ENCODE measurements at regions not wholly inside any gene's neighbourhood (a gene's known extent, or its start where the extent isn't known, plus 50 kb on each side); places are given as distances from the start of the nearest gene placed in this dataset.

DNA sequence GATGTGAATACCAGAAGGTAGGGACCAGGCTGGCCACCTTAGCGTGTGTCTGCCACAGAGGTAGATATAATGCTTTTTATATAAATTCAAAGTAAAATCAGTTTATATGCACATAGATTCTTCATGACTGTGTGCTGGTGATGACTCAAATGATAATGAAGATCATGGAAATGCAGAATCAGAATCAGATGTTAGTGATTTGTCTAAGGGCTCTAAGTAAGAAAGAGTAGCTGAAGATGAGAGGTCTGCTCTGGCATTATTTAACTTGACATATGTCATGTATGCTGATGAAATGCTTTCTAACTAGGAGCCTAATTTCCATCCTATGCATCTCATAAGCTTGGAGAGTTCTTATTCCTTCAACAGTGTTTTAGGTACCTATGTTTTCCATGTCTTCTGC, 50.3 kb upstream of the DPH6 start:
- DNase-seq (ENCODE audit: low spot score) = no peak

GRCh38 chr15:35602836-35603235, 56.9 kb upstream of the DPH6 start:
- no peak for DNase-seq (ENCODE audit: low spot score)

DNA sequence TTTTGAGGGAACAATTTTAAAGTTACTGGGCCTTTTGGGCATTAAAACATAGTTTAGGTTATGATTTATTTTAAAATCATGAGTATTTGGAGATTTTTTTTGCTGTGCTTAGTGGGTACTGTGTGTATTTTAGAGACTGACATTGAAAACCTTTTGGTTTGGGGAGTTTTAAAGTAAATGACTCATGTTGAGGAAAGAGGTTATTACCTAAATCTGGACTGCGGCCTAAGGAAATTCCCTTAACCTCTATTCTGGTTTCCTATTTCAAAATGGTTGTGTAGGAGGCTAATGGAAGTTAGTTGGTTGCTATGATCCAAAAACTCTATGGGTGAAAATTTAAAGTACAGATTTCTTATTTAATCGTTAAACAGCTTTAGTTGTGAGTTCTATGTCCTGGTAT, 57.3 kb upstream of the DPH6 start:
- no peak for DNase-seq (ENCODE audit: low spot score)

DNA sequence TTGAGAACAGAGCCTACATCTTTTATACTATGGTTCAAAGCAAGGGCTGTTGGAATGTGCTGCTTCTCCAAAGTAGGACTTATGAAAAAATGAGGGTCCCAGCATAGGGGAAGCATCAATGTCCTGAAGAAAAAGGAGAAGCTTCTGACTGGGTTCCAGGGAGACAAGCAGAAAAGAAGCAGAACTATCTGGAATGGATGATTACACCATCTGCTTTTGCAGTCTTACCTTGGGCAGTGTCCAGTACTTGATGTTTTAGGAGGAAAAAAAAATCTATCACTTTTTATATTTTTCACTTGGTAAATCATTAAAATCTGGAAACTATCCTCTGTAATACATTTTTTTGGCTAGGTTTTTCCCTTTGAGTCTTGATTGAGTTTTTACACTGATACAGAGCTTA, 57.9 kb upstream of the DPH6 start:
- DNase-seq (ENCODE audit: low spot score) = no peak

GRCh38 chr15:35605764-35606449, 59.9 kb upstream of the DPH6 start:
- no peak for DNase-seq (ENCODE audit: low spot score)

GRCh38 chr15:35606450-35606779, 60.5 kb upstream of the DPH6 start:
- no peak for DNase-seq (ENCODE audit: low spot score)

DNA sequence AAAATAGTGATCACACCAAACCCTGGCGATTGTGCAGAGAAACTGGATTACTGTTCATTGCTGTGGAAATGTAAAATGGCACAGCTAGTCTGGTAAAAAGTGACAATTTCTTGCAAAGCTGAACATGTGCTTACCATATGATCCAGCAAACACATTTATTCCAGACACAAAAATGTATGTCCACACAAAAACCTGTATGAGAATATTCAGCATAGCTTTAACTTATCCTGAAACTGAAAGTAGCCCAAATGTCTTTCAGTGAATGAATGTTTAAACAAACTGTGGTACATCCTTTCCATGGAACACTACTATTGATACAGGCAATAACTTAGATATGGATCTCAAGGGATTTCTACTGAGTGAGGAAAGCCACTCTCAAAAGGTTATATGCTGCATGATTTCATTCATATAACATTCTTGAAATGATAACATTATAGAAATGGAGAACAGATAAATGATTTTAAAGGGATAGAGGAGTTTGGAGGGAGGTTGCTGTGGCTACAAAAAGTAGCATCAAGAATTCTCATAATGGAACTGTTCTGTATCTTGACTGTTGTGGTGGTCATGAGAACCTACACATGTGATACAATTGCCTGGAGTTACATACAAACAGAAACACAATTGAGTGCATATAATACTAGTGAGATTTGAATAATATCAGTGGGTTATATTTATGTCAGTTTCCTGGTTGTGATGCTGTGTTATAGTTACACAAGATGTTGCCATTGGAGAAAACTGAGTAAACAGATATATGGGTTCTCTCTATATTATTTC, 70.7 kb upstream of the DPH6 start:
- DNase-seq (ENCODE audit: low spot score) = no peak

- no peak for DNase-seq (ENCODE audit: low spot score)
These were observed 72.6 kb upstream of the DPH6 start for GRCh38 chr15:35618260-35619188.

DNA sequence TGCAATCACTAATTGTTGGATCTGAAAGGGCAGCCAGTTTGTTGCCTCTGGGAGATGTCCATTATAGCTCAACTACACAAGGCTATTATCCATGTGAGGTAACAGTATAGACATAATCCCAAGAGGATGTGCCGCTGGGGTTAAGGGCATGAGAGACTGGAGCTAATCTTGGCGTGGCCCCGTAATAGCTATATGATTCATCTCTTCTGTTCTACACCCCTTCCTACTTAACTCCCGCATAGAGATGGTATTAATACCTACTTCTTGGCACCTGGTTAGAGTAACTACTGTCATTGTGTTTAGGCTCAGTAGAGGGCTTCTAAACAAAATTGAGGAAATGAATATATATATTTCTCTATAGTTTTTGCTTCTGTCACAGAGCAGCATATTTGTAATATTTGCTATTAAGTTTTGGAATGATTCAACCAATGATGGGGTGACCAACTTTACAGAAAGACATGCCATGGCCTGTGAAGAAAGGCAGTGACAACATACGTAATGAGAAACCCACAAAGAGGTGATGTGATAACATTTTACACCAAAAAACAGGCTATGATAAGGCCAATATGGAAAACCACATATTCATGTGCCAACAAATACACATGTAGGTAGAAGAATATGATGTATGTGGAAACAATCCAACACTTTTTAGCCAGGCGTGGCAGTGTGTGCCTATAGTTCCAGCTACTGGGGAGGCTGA, 76.8 kb upstream of the DPH6 start:
- DNase-seq (ENCODE audit: low spot score) = no peak

GRCh38 chr15:35624881-35625280, 78.9 kb upstream of the DPH6 start:
- DNase-seq (ENCODE audit: low spot score) = no peak

DNA sequence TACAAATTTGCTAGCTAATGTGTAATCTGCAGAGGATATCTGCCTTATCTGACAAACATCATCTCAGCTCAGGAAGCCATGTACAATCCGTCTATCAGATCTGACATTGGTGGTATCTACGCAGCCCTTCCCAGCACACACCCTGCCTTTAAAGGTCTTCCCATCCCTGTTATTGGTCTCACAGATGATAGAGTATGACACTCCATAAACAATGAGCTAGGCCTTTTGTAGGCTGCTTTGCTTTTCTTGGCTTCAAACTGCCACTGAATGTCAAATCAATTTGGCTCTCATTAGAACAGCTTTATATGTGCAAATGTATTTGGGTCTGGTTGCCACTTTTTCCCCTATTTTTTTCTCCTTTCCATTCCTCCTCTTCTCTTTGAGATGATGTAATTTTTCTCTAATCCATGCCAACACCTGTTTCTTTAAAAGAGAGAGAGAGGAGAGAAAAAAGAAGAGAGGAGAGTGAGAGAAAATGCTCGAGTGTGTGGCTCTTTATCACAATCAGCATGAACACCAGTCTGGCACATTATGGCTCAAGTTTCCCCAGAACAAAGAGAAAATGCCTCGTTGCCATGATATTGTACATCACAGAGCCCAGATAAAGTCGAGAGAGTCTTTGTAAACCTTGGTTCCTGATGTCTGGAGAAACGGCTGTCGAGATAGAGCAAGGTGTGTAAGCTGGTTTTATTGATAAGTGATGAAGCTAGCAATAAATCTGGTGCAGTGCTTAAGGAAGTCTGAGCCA, 80.8 kb upstream of the DPH6 start:
- DNase-seq (ENCODE audit: low spot score) = no peak

DNA sequence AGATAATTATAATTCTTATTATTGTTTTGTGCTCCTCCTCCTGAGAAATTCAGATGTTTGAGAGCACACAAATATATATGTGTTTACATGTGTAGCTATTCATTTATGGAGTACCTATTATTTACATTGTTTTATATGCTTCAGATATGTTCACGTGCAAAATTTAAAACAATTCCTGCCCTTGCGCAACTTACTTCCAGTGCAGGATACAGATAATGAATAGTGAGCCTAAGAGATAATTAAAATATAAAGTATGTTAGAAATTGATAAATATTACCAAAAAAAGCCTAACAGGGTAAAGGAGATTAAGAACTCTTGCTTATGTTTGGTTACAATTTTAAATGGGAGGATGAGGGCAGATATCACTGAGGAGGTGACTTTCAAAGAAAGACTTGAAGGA, 81.7 kb upstream of the DPH6 start:
- no peak for DNase-seq (ENCODE audit: low spot score)

GRCh38 chr15:35629766-35630165, 83.8 kb upstream of the DPH6 start:
- no peak for DNase-seq (ENCODE audit: low spot score)

DNA sequence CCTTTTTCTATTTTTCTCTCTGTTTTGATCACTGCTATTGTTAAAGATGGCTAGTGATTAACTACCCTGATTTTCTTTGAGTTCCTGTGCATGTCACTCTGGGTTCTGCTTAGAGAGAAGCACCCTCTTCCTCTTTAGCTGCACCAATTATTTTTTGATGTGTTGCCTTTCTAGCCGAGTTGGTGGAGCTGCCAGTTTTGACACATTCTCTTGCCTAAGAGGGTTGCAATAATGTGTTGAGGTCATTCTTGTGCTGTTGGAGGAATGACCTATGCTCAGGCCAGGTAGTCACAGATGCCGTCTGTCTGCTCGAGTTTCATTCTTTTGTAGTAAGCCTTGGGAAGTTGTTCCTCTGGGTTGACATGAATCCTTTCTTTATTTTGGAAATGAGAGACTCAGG, 84.6 kb upstream of the DPH6 start:
- DNase-seq (ENCODE audit: low spot score) = no peak

DNA sequence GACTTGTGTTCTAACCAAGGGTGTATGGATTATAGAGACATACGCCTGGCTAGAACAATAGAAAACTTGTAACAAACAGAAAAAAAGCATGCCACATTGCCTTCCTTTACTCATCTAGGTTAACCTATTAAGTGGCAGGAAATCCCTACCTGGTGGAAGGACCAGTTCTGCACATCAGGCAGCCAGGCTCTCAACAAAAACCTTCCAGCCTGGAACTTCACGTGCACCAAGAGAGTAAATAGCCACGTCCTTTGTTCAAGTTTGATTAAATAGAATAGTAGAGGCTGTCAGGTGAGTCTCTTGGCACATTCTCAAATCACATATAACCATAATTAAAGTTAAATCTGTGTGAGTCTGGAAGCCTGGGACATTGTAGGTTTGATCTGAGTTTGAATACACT, 85.0 kb upstream of the DPH6 start:
- DNase-seq (ENCODE audit: low spot score) = no peak

DNA sequence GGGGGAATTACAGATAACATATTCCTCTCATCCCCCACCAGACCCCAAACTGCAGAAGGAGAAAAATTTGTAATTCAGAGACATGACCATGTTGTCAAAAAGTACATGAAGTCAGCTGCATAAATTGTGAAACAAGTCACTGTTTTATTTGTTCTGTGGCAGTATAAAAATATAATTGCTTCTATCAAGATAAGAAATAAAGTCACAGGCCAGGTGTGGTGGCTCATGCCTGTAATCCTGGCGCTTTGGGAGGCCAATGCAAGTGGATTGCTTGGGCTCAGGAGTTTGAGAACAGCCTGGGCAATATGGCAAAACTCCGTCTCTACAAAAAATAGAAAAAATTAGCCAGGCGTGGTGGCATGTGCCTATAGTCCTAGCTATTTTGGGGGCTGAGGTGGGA, 87.7 kb upstream of the DPH6 start:
- no peak for DNase-seq (ENCODE audit: low spot score)

DNA sequence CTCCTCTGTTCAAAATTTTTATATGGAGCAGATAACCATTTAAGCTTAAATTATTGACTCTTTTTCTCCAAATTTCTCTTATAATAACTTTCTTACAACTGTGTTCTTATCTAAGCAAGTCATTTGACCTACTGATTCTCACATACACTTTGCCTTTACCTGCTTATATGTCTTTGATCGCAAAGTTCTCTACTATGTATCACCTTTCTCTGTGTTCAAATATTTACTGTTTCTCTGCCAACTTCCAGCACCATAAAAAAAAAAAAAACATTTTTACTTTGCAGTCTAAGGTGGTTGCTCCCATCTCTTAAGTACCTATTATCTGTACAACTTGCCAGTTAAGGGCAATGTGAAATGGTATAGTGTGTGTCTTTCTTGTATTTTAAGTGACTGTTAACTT, 100.8 kb upstream of the DPH6 start:
- no peak for DNase-seq (ENCODE audit: low spot score)

DNA sequence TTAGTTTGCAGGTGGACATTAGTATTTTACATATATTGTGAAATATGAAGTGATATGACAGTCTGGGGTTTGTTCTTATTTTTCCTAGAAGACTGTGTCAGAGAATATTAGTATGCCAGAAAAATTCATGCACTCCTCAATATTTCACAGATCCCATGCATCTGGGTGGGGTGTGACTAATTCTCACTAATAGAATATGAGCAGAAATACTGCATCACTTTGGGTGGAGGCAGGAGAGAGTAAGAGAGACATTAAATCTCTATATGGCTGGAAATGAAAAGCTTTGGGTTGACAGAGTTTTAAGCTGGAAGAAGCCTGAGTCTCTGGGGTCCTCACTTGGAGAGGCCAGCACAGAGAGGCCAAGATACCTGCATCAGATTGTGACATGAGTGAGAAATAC, 101.3 kb upstream of the DPH6 start:
- DNase-seq (ENCODE audit: low spot score) = no peak

DNA sequence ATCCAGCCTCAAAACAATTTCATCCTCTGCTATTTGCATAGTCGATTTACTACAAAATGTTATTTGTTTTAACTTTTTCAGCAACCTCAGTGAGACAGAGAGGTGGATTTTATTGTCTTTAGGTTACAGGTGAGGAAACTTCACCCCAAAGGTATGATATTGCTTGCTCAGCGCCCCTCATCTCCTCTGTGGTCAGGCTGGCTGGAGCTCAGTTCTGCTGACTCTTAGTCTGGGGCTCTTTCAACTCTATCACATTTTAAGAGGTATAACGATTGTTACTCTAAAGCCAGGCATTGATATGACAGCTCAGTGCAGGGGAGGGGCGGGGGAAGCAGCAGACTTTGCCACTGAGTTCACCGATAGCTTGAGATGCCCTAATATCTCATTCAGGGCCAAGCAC, 103.0 kb upstream of the DPH6 start:
- DNase-seq (ENCODE audit: low spot score) = no peak

DNA sequence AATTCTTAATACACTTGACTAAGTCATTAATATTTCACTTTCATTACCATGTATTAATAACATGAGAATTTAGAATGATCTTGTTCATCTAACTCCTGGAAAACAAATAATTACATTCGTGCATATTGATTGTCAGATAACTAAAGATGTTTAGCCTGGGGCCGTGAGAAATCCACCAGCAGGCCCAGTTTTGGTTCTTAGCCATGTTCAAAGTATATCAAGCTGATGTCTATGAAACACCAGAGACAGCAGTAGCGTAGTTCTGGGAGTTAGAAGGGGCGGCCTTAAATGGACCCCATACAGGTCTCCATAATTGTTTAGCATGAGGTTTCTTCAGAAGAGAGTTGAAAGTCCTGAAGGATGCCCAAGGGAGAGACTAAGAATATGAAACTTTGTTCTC, 103.6 kb upstream of the DPH6 start:
- no peak for DNase-seq (ENCODE audit: low spot score)

DNA sequence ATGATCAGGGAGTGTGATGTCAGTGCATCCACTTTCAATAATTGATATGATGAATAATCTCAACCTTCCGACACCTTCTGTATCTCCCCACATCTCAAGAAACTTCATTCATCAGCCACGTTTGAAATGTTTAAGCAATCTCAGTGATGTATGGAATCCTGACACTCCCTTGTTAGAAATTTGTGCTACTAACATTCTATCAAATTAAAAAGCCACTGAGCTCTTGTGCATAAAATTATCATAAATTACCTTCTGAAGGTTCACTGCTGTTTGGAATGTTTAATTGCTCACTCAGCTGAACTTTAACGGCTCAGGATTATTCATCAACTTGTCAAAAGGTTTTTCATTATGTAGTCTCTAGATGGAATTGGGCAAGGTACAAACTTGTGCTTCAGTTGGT, 108.4 kb upstream of the DPH6 start:
- DNase-seq (ENCODE audit: low spot score) = no peak
